ENCODE measurements at regions not wholly inside any gene's neighbourhood (a gene's known extent, or its start where the extent isn't known, plus 50 kb on each side); places are given as distances from the start of the nearest gene placed in this dataset.
"Not testable (repeated sequence)": the region's sequence is repeated elsewhere in the genome, so short reads cannot be mapped to it uniquely, and the experiment has no call there.

GRCh38 chr4:60384516-60384915 lies 815.6 kb upstream of the ADGRL3 start:
- Mint-ChIP-seq H3K9me3 (peaks cover 24% of the 10 kb centered on the region), H3K4me1 (no peaks in the 10 kb centered on the region), H3K27me3 (no peaks in the 10 kb centered on the region), H3K4me3 (no peak overlapping the region), H3K36me3 (ENCODE audit: low read depth) (no peaks in the 10 kb centered on the region), H3K27ac (no peak overlapping the region)
- ATAC-seq (replicated peaks) = no peak

GRCh38 chr4:60389633-60390032 lies 810.5 kb upstream of the ADGRL3 start:
- no peaks in the 10 kb centered on the region for H3K4me1 Mint-ChIP-seq
- H3K9me3 Mint-ChIP-seq = peaks cover 13% of the 10 kb centered on the region
- no peak for ATAC-seq (replicated peaks)

GRCh38 chr4:60396341-60397049 lies 803.6 kb upstream of the ADGRL3 start:
- Mint-ChIP-seq H3K27me3 (no peaks in the 10 kb centered on the region), H3K4me1 (no peaks in the 10 kb centered on the region), H3K27ac (no peak overlapping the region), H3K36me3 (ENCODE audit: low read depth) (no peaks in the 10 kb centered on the region), H3K4me3 (no peak overlapping the region), H3K9me3 (peaks cover 21% of the 10 kb centered on the region)
- ATAC-seq (replicated peaks) = no peak

More at GRCh38 chr4:60389633-60390032, 810.5 kb upstream of the ADGRL3 start:
- Mint-ChIP-seq H3K4me3 (no peak overlapping the region), H3K27me3 (no peaks in the 10 kb centered on the region), H3K36me3 (ENCODE audit: low read depth) (no peaks in the 10 kb centered on the region), H3K27ac (no peak overlapping the region)

- Mint-ChIP-seq H3K4me3 (no peak overlapping the region), H3K27ac (no peak overlapping the region), H3K9me3 (peaks cover 14% of the 10 kb centered on the region), H3K27me3 (no peaks in the 10 kb centered on the region), H3K4me1 (no peaks in the 10 kb centered on the region), H3K36me3 (ENCODE audit: low read depth) (no peaks in the 10 kb centered on the region)
- ATAC-seq (replicated peaks) = no peak
These were observed 799.5 kb upstream of the ADGRL3 start for GRCh38 chr4:60400593-60400992.

GRCh38 chr4:60404027-60404426 lies 796.1 kb upstream of the ADGRL3 start:
- Mint-ChIP-seq H3K36me3 (ENCODE audit: low read depth) (no peaks in the 10 kb centered on the region), H3K4me1 (no peaks in the 10 kb centered on the region), H3K27me3 (no peaks in the 10 kb centered on the region), H3K27ac (no peak overlapping the region), H3K9me3 (peaks cover 12% of the 10 kb centered on the region), H3K4me3 (no peak overlapping the region)
- ATAC-seq (replicated peaks) = no peak

- Mint-ChIP-seq H3K4me1 (no peaks in the 10 kb centered on the region), H3K36me3 (ENCODE audit: low read depth) (no peaks in the 10 kb centered on the region), H3K27ac (no peak overlapping the region), H3K27me3 (no peaks in the 10 kb centered on the region), H3K4me3 (no peak overlapping the region), H3K9me3 (peaks cover 23% of the 10 kb centered on the region)
- ATAC-seq (replicated peaks) = no peak
These were observed 777.7 kb upstream of the ADGRL3 start for GRCh38 chr4:60422439-60422838.

GRCh38 chr4:60423573-60424184 lies 776.4 kb upstream of the ADGRL3 start:
- H3K27ac Mint-ChIP-seq; ATAC-seq (replicated peaks); H3K4me3 Mint-ChIP-seq; H3K4me1 Mint-ChIP-seq; H3K27me3 Mint-ChIP-seq; H3K36me3 Mint-ChIP-seq (ENCODE audit: low read depth): not testable (repeated sequence)
- H3K9me3 Mint-ChIP-seq = peaks cover 17% of the 10 kb centered on the region

DNA sequence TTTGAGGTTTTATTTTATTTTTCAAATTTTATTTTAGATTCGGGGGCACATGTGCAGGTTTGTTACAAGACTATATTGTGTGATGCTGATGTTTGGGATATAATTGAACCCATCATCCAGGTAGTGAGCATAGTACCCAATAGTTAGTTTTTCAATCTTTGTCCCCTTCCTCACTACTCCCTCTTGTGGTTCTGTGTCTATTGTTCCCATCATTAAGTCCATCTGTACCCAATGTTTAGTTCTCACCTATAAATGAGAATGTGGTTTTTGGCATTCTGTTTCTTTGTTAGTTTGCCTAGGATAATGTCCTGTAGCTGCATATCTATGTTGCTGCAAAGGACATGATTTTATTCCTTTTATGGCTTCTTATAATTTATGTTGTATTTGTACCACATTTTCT lies 767.2 kb upstream of the ADGRL3 start:
- ATAC-seq (replicated peaks) = no peak
- Mint-ChIP-seq H3K4me3 (no peak overlapping the region), H3K27me3 (no peaks in the 10 kb centered on the region), H3K4me1 (no peaks in the 10 kb centered on the region), H3K36me3 (ENCODE audit: low read depth) (no peaks in the 10 kb centered on the region), H3K9me3 (peaks cover 7% of the 10 kb centered on the region), H3K27ac (no peak overlapping the region)

DNA sequence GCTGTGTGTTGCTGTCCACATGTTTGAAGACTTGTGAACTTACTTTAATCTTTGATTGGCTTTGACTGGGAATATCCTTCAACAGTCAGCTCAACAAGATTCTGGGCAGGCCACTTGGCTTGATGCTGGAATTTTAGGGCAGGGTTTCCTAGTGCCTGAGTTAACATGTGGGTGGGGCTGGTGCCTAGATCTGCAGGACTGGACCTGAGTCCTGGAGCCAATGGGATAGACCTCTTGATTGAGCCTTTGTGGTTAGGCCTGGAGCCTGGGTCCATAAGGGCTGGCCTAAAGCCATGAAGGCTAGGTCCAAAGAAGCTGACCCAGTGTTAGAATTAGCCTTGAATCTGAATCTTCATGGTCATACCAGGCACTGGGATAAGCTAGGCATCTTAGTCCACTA lies 757.1 kb upstream of the ADGRL3 start:
- Mint-ChIP-seq H3K27me3 (no peaks in the 10 kb centered on the region), H3K36me3 (ENCODE audit: low read depth) (no peaks in the 10 kb centered on the region), H3K27ac (no peak overlapping the region), H3K4me3 (no peak overlapping the region), H3K9me3 (peaks cover 36% of the 10 kb centered on the region), H3K4me1 (no peaks in the 10 kb centered on the region)
- no peak for ATAC-seq (replicated peaks)

- ATAC-seq (replicated peaks) = no peak
- no peaks in the 10 kb centered on the region for H3K4me1 Mint-ChIP-seq
- no peaks in the 10 kb centered on the region for H3K36me3 Mint-ChIP-seq (ENCODE audit: low read depth)
- no peak overlapping the region for H3K4me3 Mint-ChIP-seq
- H3K27ac Mint-ChIP-seq = no peak overlapping the region
- no peaks in the 10 kb centered on the region for H3K27me3 Mint-ChIP-seq
- H3K9me3 Mint-ChIP-seq = peaks cover 36% of the 10 kb centered on the region
These were observed 756.3 kb upstream of the ADGRL3 start for GRCh38 chr4:60443796-60444195.

DNA sequence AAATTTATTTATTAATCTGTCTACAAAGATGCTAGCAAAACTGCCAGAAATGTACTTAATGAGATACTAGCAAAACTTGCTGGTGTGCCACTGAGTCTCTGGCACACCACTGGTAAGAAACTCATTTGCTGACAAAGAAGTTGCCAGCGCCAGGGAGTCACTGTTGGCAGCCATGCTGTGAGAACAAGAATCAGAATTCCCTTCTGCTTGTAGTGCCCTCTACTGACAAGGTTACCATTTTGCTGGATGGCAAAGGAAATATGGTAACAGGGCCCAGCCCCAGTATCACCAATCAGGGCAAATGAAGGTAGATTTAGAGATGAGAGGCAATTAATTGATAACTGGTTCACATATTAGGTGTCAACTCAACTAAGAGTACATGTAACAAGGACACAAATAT lies 750.1 kb upstream of the ADGRL3 start:
- no peak overlapping the region for H3K4me3 Mint-ChIP-seq
- H3K4me1 Mint-ChIP-seq = no peaks in the 10 kb centered on the region
- no peak overlapping the region for H3K27ac Mint-ChIP-seq
- H3K27me3 Mint-ChIP-seq = no peaks in the 10 kb centered on the region
- no peaks in the 10 kb centered on the region for H3K36me3 Mint-ChIP-seq (ENCODE audit: low read depth)
- H3K9me3 Mint-ChIP-seq = peaks cover 32% of the 10 kb centered on the region
- no peak for ATAC-seq (replicated peaks)

DNA sequence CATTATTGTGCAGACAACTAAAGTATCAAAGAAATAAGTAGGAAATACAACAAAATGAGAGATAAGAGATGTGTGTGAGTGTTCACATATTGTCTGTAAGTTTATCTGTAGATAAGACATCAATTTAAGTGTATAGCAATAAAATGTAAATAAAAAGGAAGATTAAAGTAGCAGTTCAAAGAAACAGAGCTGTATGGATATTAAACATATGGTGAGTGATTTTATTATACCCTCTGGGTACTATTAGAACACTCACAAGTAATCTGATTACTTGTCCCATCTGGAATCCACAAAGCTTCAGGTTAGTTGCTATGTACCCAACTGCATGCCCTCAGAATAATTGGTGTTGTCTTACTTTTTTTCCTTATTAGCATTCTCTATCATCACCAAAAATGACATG lies 747.9 kb upstream of the ADGRL3 start:
- Mint-ChIP-seq H3K4me1 (no peaks in the 10 kb centered on the region), H3K9me3 (peaks cover 21% of the 10 kb centered on the region), H3K36me3 (ENCODE audit: low read depth) (no peaks in the 10 kb centered on the region), H3K4me3 (no peak overlapping the region), H3K27ac (no peak overlapping the region), H3K27me3 (no peaks in the 10 kb centered on the region)
- ATAC-seq (replicated peaks) = no peak

DNA sequence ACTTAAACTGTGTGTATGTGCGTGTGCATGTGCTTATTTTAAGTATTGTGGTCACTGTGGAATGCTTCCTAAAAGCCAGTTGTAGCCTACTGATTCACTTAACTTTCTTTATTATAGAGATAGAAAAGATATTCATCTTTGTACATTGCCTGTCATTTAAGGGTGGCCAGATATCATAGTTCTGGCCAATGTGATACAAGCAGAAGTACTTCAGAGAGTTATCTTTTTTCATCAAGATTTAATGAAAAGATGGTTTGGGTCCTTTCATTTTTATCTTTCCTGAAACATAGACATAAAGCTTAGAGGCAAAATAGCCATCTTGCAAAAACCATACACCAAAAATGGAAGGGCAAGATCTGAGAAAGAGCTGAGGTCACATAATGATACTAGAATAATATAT lies 744.7 kb upstream of the ADGRL3 start:
- Mint-ChIP-seq H3K27me3 (no peaks in the 10 kb centered on the region), H3K9me3 (peaks cover 28% of the 10 kb centered on the region), H3K4me1 (no peaks in the 10 kb centered on the region), H3K4me3 (no peak overlapping the region), H3K27ac (no peak overlapping the region), H3K36me3 (ENCODE audit: low read depth) (no peaks in the 10 kb centered on the region)
- ATAC-seq (replicated peaks) = no peak

DNA sequence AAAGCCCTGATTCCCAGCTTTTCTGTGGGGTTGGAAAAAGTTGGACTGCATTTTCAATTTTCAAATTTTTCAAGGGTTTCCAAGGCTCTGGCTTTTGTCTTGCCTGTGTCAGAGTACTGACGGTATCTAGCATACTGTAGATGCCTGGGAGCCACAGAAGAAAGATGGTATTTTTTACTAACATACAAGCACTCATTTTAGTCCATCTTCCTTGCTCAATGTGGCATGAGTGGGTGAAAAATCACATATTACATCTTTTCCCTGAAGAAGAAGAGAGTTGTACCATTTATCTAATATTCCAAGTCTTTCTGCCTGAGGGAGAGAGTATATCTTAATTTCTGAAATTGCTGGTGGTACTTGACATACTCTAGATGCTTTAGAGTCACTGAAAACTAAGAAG lies 738.6 kb upstream of the ADGRL3 start:
- no peaks in the 10 kb centered on the region for H3K36me3 Mint-ChIP-seq (ENCODE audit: low read depth)
- no peaks in the 10 kb centered on the region for H3K4me1 Mint-ChIP-seq

DNA sequence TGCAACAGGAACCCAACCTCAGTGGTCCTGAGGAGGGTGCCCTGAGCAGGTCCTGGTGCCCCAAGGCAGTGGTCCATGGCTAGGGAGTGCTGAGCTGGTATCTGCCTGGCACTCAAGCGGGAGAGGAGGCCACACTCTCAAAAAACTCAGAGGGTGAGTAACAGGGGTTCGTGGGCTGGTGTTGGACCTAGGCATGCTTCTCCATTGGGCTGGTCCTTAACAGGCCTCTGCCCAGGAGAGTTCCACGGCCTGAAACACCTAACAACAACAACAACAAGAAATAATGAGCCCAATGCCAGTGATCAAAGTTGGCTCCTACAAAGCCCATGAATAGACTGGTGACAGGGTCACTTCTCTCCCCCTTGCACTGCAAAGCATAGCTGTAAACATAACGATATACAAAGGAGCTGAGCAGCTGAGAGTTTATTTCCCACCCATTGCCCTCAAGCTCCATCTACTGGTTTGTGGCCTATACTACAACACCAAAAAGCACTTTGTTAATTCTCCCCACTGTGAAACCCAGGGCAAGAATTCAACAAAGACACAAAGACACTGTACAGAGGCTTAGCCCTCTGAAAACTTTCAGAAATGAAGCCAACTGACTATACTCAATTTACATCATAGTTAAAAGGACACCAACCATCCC lies 736.1 kb upstream of the ADGRL3 start:
- Mint-ChIP-seq H3K9me3 (peaks cover 24% of the 10 kb centered on the region), H3K27me3 (no peaks in the 10 kb centered on the region), H3K4me3 (no peak overlapping the region), H3K27ac (no peak overlapping the region), H3K36me3 (ENCODE audit: low read depth) (no peaks in the 10 kb centered on the region), H3K4me1 (no peaks in the 10 kb centered on the region)
- no peak for ATAC-seq (replicated peaks)

More for the DNA sequence above, 738.6 kb upstream of the ADGRL3 start:
- no peak overlapping the region for H3K4me3 Mint-ChIP-seq
- ATAC-seq (replicated peaks) = no peak
- no peaks in the 10 kb centered on the region for H3K27me3 Mint-ChIP-seq
- peaks cover 24% of the 10 kb centered on the region for H3K9me3 Mint-ChIP-seq
- no peak overlapping the region for H3K27ac Mint-ChIP-seq
